DND-41 (cell line): ENCODE measurements at regions not wholly inside any gene's neighbourhood (a gene's known extent, or its start where the extent isn't known, plus 50 kb on each side); places are given as distances from the start of the nearest gene placed in this dataset.
A peak's percentile ranks its signal among the peaks of the same experiment; 100 is the strongest.

Experiments
- ATAC-seq: fragments of 200-7000 bp; cut with Tn5 transposase; 3 replicates; pipeline ENCODE4 v1.9.1; 2021; ENCODE audit warnings: low read depth; ENCODE audit not compliant: insufficient read depth
- DNase-seq: peaks from one replicate; pipeline ENCODE4 v3.0.0-alpha.2; 2020
- H2AFZ ChIP-seq: 2 replicates; pipeline ENCODE4 v1.6.0; 2012; ENCODE audit warnings: low read depth, low read length
- H3K27ac ChIP-seq: 2 replicates; pipeline ENCODE4 v1.5.1; 2012; ENCODE audit warnings: low read length, inconsistent platforms
- H3K27me3 ChIP-seq: fragments of 200-600 bp; sonication (generic); 2 replicates; pipeline ENCODE4 v1.6.0; 2012; ENCODE audit warnings: low read length, mild to moderate bottlenecking, inconsistent platforms; ENCODE audit not compliant: insufficient read depth, poor library complexity
- H3K36me3 ChIP-seq: 2 replicates; pipeline ENCODE4 v1.5.1; 2012; ENCODE audit warnings: low read length, inconsistent platforms; ENCODE audit not compliant: insufficient read depth
- H3K4me1 ChIP-seq: 2 replicates; pipeline ENCODE4 v1.5.1; 2012; ENCODE audit warnings: mild to moderate bottlenecking, low read length; ENCODE audit not compliant: insufficient read depth
- H3K4me2 ChIP-seq: 2 replicates; pipeline ENCODE4 v1.6.0; 2012; ENCODE audit warnings: mild to moderate bottlenecking, moderate library complexity, low read length, inconsistent platforms; ENCODE audit not compliant: insufficient read depth
- H3K4me3 ChIP-seq, 2 experiments: fragments of 200-600 bp in 1 of 2; shearing (Covaris generic) in 1 of 2; 2 replicates each; pipeline ENCODE4 v1.5.1; 2012 to 2016; ENCODE audit warnings: inconsistent platforms in 2 of 2, low read length in 2 of 2, mild to moderate bottlenecking in 2 of 2, low read depth in 1 of 2, moderate library complexity in 1 of 2
- H3K79me2 ChIP-seq: 2 replicates; pipeline ENCODE4 v1.6.0; 2012; ENCODE audit warnings: low read length, inconsistent platforms; ENCODE audit not compliant: insufficient read depth
- H3K9ac ChIP-seq: 2 replicates; pipeline ENCODE4 v1.6.0; 2012; ENCODE audit warnings: low read depth, mild to moderate bottlenecking, inconsistent platforms, low read length, moderate library complexity
- H3K9me3 ChIP-seq: 2 replicates; pipeline ENCODE4 v1.5.1; 2012; ENCODE audit warnings: low read length, moderate library complexity, mild to moderate bottlenecking, inconsistent platforms; ENCODE audit not compliant: insufficient read depth, severe bottlenecking
- H4K20me1 ChIP-seq: 2 replicates; pipeline ENCODE4 v1.6.0; 2012; ENCODE audit warnings: low read length; ENCODE audit not compliant: insufficient read depth
- CTCF ChIP-seq: IDR thresholded peaks from 2 replicates; pipeline ENCODE4 v1.5.1; 2012; ENCODE audit warnings: borderline replicate concordance, low read length, moderate library complexity, mild to moderate bottlenecking; ENCODE audit not compliant: poor library complexity, severe bottlenecking; ENCODE audit errors: extremely low read depth
- EZH2 ChIP-seq: IDR thresholded peaks from 3 replicates; pipeline ENCODE4 v1.6.1; 2012; ENCODE audit warnings: borderline replicate concordance, low read depth, mild to moderate bottlenecking, moderate library complexity, low read length, inconsistent platforms; ENCODE audit not compliant: severe bottlenecking

GRCh38 chr4:133598779-133599178 is 449.7 kb downstream of the PCDH10 start:
- no peak overlapping the region for H3K4me2 ChIP-seq
- no peak overlapping the region for H3K9ac ChIP-seq
- H2AFZ ChIP-seq: no peak overlapping the region
- no peaks in the 10 kb centered on the region for H4K20me1 ChIP-seq
- H3K4me3 ChIP-seq: no peak overlapping the region
- no peak overlapping the region for H3K27ac ChIP-seq
- no peaks in the 10 kb centered on the region for H3K27me3 ChIP-seq
- no peaks in the 10 kb centered on the region for H3K36me3 ChIP-seq
- H3K79me2 ChIP-seq: no peaks in the 10 kb centered on the region
- DNase-seq (no peak), ATAC-seq (no peak)
- no peaks in the 10 kb centered on the region for H3K9me3 ChIP-seq
- H3K4me1 ChIP-seq: no peaks in the 10 kb centered on the region
- TF ChIP-seq CTCF: no peak
- TF ChIP-seq EZH2: no peak

GRCh38 chr4:133597251-133597650 is 448.2 kb downstream of the PCDH10 start:
- H2AFZ ChIP-seq: no peak overlapping the region
- H3K9me3 ChIP-seq: no peaks in the 10 kb centered on the region
- H3K27me3 ChIP-seq: no peaks in the 10 kb centered on the region
- ATAC-seq (no peak), DNase-seq (no peak)
- TF ChIP-seq CTCF: no peak
- no peak overlapping the region for H3K27ac ChIP-seq
- H4K20me1 ChIP-seq: no peaks in the 10 kb centered on the region
- H3K79me2 ChIP-seq: no peaks in the 10 kb centered on the region
- H3K4me3 ChIP-seq: no peak overlapping the region; a peak in 1 of 4 replicates
- H3K36me3 ChIP-seq: no peaks in the 10 kb centered on the region
- no peak overlapping the region for H3K4me2 ChIP-seq
- no peak overlapping the region for H3K9ac ChIP-seq
- no peaks in the 10 kb centered on the region for H3K4me1 ChIP-seq

GRCh38 chr4:133596459-133596858 is 447.4 kb downstream of the PCDH10 start:
- H3K27me3 ChIP-seq: no peaks in the 10 kb centered on the region
- H3K9me3 ChIP-seq: no peaks in the 10 kb centered on the region
- H3K36me3 ChIP-seq: no peaks in the 10 kb centered on the region
- peak overlapping the region; percentile 12; the same call in 1 of the 2 replicates for H2AFZ ChIP-seq
- no peaks in the 10 kb centered on the region for H4K20me1 ChIP-seq
- no peak overlapping the region for H3K9ac ChIP-seq
- H3K27ac ChIP-seq: no peak overlapping the region
- no peak for DNase-seq
- no peak overlapping the region for H3K4me2 ChIP-seq
- H3K79me2 ChIP-seq: no peaks in the 10 kb centered on the region
- H3K4me3 ChIP-seq: no peak overlapping the region
- no peaks in the 10 kb centered on the region for H3K4me1 ChIP-seq
- no peak; the same call in 2 of the 3 replicates for ATAC-seq
- TF ChIP-seq CTCF: no peak
- no peak for TF ChIP-seq EZH2
